Stimulated activated CD8-positive, alpha-beta memory T cell treated with anti-CD3 and anti-CD28 coated beads, Interleukin-7, amount 100 ng/mL, for 48 hours (primary cell): ENCODE measurements at regions not wholly inside any gene's neighbourhood (a gene's known extent, or its start where the extent isn't known, plus 50 kb on each side); places are given as distances from the start of the nearest gene placed in this dataset.
"Not testable (repeated sequence)": the region's sequence is repeated elsewhere in the genome, so short reads cannot be mapped to it uniquely, and the experiment has no call there.

Source experiments
- DNase-seq, 2 donors: peaks; one replicate each; pipeline ENCODE4 v3.0.0-alpha.2; 2020; ENCODE audit warnings: low read depth in 1 of 2; ENCODE audit errors: extremely low read depth in 1 of 2

GRCh38 chr2:88986721-88987330 lies 295.4 kb downstream of the RPIA start:
- DNase-seq = not testable (repeated sequence)

- not testable (repeated sequence) for DNase-seq
Observed at GRCh38 chr2:88988617-88989016, 297.1 kb downstream of the RPIA start.

GRCh38 chr2:88992819-88993218 lies 301.3 kb downstream of the RPIA start:
- not testable (repeated sequence) for DNase-seq

- DNase-seq = not testable (repeated sequence)
Observed at GRCh38 chr2:88994856-88995255, 303.4 kb downstream of the RPIA start.

- DNase-seq = not testable (repeated sequence)
Observed at GRCh38 chr2:88996588-88996987, 305.1 kb downstream of the RPIA start.

GRCh38 chr2:88999365-88999764 lies 307.9 kb downstream of the RPIA start:
- DNase-seq = no peak

GRCh38 chr2:89000235-89000634 lies 308.8 kb downstream of the RPIA start:
- no peak for DNase-seq

- DNase-seq = not testable (repeated sequence)
Observed at GRCh38 chr2:89004238-89004637, 312.8 kb downstream of the RPIA start.

GRCh38 chr2:89020566-89020965 lies 329.1 kb downstream of the RPIA start:
- DNase-seq = not testable (repeated sequence)

DNA sequence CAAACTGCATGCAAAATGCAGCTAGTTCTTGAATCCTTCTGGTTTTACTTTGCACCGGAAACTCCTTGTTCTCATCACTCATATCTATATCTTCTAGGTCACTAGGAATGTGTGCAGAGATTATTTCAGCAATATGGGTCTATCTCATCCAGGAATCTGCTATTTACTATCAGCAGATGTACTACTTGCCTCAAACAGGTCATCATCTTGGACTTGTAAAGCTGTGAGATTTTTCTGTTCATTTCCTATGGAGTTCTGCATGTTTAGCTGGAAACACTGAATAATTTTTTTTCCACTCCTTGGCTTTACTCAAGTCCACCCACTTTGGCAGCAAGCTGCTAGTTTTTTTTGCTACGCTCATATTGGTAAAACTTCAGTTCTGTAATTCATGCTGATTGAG lies 334.8 kb downstream of the RPIA start:
- DNase-seq = not testable (repeated sequence)

DNA sequence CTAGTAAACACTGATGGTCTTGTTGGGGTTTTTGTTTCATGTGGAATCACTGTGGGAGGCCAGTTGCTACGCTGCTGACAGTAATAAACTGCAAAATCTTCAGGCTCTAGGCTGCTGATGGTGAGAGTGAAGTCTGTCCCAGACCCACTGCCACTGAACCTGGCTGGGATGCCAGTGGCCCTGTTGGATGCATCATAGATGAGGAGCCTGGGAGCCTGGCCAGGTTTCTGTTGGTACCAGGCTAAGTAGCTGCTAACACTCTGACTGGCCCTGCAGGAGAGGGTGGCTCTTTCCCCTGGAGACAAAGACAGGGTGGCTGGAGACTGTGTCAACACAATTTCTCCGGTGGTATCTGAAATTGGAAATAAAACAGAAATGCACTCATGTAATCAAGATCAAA lies 335.6 kb downstream of the RPIA start:
- DNase-seq = not testable (repeated sequence)

DNA sequence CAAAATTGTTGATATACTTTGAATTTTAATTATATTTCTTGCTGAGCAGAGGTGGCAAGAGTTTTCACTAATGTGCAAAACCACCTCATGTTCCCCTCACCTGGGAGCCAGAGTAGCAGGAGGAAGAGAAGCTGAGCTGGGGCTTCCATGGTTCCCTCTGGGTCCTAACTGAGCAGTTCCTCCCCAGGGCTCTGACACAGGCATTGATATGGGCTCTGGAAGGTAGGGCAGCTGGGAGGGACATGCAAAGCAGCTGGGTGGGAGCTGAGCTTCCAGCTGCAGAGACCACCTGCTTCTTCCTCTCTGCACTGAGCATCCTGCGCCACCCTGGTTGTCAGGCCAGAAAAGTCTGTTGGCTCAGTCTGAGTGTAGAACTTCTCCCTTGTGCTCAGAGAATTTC lies 336.1 kb downstream of the RPIA start:
- not testable (repeated sequence) for DNase-seq

DNA sequence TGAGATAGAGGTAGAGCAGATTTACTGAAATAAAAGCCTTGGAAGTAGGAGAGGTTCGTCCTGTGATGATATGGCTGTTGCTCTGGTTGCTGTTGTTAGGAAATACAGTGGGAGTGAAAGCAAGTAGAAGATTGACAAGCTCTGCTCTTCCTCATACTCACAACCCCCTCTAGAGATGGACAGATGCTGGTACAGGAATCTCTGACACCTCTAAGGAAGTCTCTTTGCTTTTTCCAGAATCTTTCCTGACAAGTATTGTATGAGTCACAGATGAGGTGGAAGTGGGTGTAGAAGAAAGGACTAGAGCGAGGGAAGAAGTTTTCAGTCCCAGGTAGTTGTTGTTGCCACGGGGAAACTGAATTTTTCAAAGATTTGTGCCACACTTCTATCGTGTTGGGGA lies 337.8 kb downstream of the RPIA start:
- DNase-seq = not testable (repeated sequence)

- not testable (repeated sequence) for DNase-seq
Observed at GRCh38 chr2:89048138-89049066, 356.9 kb downstream of the RPIA start.

DNA sequence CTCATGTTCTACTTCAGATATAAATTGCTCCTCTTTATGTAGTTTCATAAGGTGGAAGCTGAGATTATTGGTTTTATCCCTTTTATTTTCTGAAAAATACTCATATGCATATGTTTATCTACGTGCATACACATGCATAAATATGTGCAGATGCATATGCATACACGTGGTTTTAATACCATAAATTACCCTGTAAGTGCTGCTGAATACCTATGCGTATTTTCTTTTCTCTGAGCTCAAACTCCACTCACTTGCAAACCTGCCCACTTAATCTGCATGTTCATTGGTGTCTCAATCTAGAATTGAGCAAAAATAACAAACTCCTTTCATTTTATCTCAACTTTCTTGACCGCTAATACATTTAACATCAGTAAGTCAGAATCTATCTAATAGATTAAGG lies 367.1 kb downstream of the RPIA start:
- not testable (repeated sequence) for DNase-seq

DNA sequence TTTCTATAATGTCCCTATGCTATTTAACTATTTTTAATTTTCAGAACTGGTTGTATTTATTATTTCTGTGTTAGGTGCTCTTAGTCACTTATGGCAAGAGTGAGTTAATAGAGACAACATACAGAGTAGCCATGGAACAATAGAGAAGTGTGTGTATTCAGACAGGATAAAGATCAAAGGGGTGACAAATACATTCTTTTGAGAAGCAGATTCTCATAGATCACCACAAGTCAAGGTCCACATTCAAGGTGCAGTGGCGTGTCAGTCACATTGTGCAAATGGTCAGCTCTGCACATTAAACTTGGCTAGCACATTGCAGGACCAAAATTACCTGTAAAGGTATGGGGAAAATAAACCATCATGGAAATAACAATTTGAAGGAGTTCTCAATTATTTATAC lies 369.7 kb downstream of the RPIA start:
- not testable (repeated sequence) for DNase-seq

DNA sequence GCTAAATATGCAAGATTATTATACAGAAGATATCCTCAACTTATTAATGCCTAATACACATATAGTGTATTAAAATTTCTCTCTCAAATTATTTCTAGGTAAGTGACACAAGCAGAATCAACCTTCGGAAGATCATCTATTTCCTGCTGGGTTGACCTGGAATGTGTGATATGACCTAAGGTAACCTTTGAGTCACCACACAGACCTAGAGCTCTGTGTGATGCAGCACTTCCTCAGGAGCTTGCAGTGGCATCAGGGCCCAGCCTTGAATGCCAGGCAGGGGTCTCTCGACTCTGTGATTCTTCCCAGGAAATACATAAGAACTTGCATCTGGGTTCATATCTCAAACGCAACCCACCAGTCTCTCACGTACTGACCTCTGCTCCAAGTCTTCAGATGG lies 385.3 kb downstream of the RPIA start:
- DNase-seq = not testable (repeated sequence)

DNA sequence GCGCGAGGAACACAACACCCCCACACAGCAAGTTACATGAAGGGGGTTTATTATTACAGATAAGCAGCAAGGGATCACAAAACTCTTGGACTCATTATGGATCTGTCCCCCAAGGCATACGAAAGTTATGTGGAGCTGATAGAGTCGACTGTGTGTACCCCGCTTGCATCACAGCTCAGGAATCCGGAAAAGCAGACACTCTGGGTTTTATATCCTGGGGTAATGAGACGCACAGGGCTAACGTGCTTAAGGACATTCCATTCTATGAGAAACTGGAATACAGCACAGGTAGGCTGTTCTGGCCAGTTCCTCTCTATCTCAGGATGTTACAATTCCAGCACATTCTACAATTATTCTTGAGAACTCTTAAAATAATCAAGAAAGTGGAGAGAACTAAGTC lies 401.4 kb downstream of the RPIA start:
- not testable (repeated sequence) for DNase-seq

DNA sequence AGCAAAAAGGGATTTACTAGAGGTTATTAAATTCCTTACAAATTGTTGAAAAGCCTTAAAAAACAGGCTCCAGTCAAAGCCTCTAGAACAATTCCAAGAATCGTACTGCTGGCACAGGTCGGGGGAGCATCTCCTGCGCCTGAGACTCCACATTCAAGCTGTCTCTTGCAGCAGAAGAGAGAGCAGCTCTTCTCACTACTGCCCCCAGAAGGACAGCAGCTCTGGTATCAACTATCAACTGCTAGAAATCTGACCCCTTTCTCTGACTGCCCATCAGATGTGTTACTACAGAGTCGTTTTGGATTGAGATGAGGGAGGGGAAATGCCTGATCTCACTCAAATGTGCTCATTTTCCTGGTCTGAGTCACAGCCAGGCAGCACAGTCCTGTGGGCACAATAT lies 403.6 kb downstream of the RPIA start:
- DNase-seq = not testable (repeated sequence)

GRCh38 chr2:89102587-89102986 lies 411.1 kb downstream of the RPIA start:
- not testable (repeated sequence) for DNase-seq

DNA sequence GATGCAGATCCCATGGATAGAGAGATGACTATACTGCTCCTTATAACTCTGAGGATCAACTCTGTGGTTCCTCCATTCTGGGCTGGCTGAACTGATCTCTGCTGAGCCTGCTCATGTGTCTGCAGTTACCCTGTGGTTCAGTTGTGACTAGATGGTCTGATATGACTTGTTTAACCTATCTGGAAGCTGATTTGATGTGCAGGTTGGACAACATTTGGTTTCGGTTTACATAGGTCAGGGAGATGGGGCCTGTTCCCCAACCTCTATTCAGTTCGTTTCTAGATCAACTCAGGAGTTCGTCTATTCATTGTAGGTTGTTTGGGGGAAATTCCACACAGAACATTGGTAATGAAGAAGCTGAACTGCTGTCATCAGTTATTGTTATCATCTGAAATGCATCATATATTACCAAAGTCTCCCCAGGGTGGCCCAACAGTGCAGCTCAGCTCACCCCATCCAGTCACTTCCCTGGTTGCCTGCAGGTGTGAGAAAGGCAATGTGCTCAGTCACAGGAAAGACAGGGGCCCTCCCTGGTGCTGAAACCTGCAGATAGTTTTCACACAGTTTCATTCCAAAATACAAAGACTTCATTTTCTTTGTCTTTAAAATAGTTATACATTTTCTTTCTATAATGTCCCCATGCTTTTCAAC lies 415.0 kb downstream of the RPIA start:
- DNase-seq = not testable (repeated sequence)
